Kidney (tissue), 13 donors: ENCODE measurements at regions not wholly inside any gene's neighbourhood (a gene's known extent, or its start where the extent isn't known, plus 50 kb on each side); places are given as distances from the start of the nearest gene placed in this dataset.

Source experiments
- DNase-seq, 5 donors: peaks; one replicate each; pipeline ENCODE4 v3.0.0-alpha.2; 2013 to 2020
- FAIRE-seq: peaks from 2 replicates; lab custom pipeline; 2012; peaks lifted over from hg19 to GRCh38; lab: Jason Lieb, UNC
- H3K27ac ChIP-seq, 2 donors: one replicate each; pipeline ENCODE4 v1.7.0; 2013; ENCODE audit warnings: low read depth in 2 of 2, low read length in 2 of 2, inconsistent platforms in 1 of 2
- H3K27me3 ChIP-seq: one replicate; pipeline ENCODE4 v1.7.1; 2013; ENCODE audit warnings: low read length, inconsistent platforms; ENCODE audit not compliant: control insufficient read depth, insufficient read depth
- H3K36me3 ChIP-seq, 3 donors: one replicate each; pipeline versions ENCODE4 v1.7.0 to v1.7.1; 2013; ENCODE audit warnings: low read length in 3 of 3, control low read depth in 1 of 3, inconsistent platforms in 1 of 3; ENCODE audit not compliant: insufficient read depth in 3 of 3, control insufficient read depth in 2 of 3
- H3K4me1 ChIP-seq, 3 donors: one replicate each; pipeline versions ENCODE4 v1.7.0 to v1.7.1; 2013; ENCODE audit warnings: low read length in 3 of 3, inconsistent platforms in 1 of 3, low read depth in 1 of 3; ENCODE audit not compliant: control insufficient read depth in 2 of 3, insufficient read depth in 2 of 3
- H3K4me3 ChIP-seq, 3 donors: one replicate each; pipeline versions ENCODE4 v1.7.0 to v1.8.1; 2013; ENCODE audit warnings: low read length in 3 of 3, control low read depth in 1 of 3, inconsistent platforms in 1 of 3
- H3K9ac ChIP-seq, 3 donors: one replicate each; pipeline versions ENCODE4 v1.7.0 to v1.7.1; 2013; ENCODE audit warnings: low read length in 3 of 3, control low read depth in 1 of 3, inconsistent platforms in 1 of 3
- H3K9me3 ChIP-seq, 3 donors: one replicate each; pipeline versions ENCODE4 v1.7.0 to v1.7.1; 2013; ENCODE audit warnings: low read length in 3 of 3, control low read depth in 1 of 3, inconsistent platforms in 1 of 3; ENCODE audit not compliant: control insufficient read depth in 2 of 3, insufficient read depth in 1 of 3
- intact Hi-C: fragments of 100-400 bp; cut with DNase I; formaldehyde crosslinking; loops from one replicate; pipeline ENCODE4 v1.11.1; 2022
- TF ChIP-seq, protein P1 (sequence below): IDR thresholded peaks from 3 replicates; pipeline ENCODE4 v1.5.1; 2012; ENCODE audit warnings: mild to moderate bottlenecking, moderate library complexity, borderline replicate concordance; ENCODE audit not compliant: insufficient read depth; ENCODE audit errors: extremely low read depth
- donor health status: control.
- donor health status: control.
- donor health status: control.
- donor health status: control.
- donor health status: control.
- donor health status: DM: yes; HTN: yes; CAD: no.
- donor health status: Normal renal cell carcinoma (clear cell type).

DNA sequence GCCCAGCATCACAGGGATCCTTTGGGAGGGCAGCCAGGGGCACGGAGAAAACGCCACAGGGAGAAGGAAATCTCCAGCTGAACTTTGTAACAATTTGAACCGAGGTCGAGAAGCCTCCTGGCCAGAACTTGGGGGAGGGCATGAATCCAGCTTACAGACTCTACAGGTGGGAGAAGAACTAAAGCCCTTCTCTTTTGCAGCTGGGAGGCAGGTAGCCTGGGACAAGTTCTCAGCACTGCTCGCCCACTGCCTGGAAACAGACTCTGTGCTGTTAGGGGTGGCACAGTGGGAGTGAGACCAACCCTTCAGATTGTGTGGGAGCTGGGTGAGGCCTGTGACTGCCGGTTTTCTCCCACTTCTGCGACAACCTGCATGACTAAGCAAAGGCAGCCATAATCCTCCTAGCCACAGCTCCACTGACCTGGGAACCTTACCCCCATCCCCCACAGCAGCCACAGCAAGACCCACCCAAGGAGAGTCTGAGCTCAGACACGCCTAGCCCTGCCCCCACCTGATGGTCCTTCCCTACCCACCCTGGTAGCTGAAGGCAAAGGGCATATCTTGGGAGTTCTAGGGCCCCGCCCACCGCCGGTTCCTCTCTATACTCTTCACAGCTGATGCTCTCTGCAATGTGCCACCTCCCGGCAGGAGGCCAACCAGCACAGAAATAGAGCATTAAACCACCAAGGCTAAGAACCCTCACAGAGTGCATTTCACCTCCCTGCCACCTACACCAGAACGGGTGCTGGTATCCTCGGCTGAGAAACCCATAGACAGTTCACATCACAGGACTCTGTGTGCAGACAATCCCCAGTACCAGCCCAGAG is 136.0 kb upstream of the SIX2 start:
- DNase-seq (peak in 1 of 5 donors; percentile 47), FAIRE-seq (no peak)
- intact Hi-C loops = no loop called here
- Histone ChIP-seq H3K27me3 (no peaks in the 10 kb centered on the region), H3K4me3 (no peak overlapping the region), H3K9ac (no peak overlapping the region), H3K4me1 (no peaks in the 10 kb centered on the region), H3K27ac (no peak overlapping the region), H3K9me3 (peaks cover 0 to 5% (median 0%) of the 10 kb centered on the region in 3 donors), H3K36me3 (no peaks in the 10 kb centered on the region)
- TF ChIP-seq, protein P1, sequence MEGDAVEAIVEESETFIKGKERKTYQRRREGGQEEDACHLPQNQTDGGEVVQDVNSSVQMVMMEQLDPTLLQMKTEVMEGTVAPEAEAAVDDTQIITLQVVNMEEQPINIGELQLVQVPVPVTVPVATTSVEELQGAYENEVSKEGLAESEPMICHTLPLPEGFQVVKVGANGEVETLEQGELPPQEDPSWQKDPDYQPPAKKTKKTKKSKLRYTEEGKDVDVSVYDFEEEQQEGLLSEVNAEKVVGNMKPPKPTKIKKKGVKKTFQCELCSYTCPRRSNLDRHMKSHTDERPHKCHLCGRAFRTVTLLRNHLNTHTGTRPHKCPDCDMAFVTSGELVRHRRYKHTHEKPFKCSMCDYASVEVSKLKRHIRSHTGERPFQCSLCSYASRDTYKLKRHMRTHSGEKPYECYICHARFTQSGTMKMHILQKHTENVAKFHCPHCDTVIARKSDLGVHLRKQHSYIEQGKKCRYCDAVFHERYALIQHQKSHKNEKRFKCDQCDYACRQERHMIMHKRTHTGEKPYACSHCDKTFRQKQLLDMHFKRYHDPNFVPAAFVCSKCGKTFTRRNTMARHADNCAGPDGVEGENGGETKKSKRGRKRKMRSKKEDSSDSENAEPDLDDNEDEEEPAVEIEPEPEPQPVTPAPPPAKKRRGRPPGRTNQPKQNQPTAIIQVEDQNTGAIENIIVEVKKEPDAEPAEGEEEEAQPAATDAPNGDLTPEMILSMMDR = no peak

DNA sequence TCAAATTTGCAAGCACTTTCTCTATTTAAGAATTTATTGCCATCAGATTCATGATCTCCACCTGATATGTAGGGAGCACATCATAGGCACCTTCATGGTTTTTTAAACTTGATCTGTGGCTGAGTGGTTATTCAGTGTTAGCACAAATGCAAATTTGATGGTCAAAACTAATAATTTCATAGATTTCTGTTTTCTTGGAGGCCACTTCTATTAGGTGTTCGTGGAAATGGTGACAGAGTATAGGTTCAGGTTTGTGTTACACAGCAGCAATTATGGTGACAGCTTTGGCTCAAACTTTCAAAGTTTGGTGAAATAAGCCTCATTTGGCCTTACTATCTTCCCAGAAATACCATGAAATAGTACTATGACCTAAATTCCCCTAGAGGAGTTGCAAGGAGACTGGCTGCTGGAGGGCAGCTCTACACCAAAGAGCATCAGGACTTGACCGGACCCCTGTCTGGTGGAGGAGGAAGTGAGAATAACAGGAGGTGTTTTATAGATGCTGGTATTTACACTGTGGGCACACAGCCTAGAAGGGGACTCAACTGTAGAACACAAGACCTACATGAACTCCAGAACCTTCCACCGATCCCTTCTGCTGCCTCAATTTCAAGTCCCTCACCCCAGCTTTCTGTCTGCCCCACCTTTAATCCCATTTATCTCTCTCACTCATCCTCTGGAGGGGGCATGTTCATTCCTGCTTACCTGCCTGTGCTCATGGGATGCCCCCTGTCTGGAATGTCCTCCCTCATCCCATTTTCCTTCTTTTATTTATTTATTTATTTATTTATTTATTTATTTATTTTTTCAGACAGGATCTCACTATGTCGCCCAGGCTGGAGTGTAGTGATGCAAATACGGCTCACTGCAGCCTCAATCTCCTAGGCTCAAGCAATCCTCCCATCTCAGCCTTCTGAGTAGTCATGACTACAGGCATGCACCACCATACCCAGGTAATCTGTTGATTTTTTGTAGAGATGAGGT is 132.9 kb upstream of the SIX2 start:
- FAIRE-seq (no peak), DNase-seq (no peak)
- Histone ChIP-seq H3K4me3 (no peak overlapping the region), H3K36me3 (no peaks in the 10 kb centered on the region), H3K9me3 (no peaks in the 10 kb centered on the region), H3K27me3 (no peaks in the 10 kb centered on the region), H3K27ac (no peak overlapping the region), H3K9ac (no peak overlapping the region), H3K4me1 (no peaks in the 10 kb centered on the region)
- intact Hi-C loops = no loop called here
- TF ChIP-seq, protein P1 = no peak

DNA sequence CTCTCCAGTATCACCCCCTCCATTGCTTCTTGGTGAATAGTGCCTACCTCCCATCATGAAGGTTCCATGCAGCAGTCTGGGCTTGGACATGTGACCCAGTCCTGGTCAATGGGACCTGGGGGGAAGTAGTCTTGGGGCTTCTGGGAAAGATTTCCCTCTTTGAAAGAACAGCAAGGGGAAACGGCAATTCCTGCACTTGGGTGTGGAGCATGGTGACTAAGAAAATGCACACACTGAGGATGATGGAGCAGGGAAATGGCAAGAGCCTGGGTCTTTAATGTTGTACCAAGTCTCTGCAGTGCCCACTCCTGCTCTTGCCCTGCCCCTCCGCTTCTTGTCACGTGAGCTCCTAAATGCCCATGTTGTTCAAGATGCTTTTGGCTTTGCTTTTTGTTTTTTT is 131.4 kb upstream of the SIX2 start:
- H3K27ac ChIP-seq = no peak overlapping the region
- H3K9me3 ChIP-seq = no peaks in the 10 kb centered on the region
- H3K36me3 ChIP-seq = no peaks in the 10 kb centered on the region
- FAIRE-seq (no peak), DNase-seq (no peak)
- H3K4me1 ChIP-seq = no peaks in the 10 kb centered on the region
- H3K4me3 ChIP-seq = no peak overlapping the region
- intact Hi-C loops = no loop called here
- TF ChIP-seq, protein P1 = no peak
- H3K27me3 ChIP-seq = no peaks in the 10 kb centered on the region
- H3K9ac ChIP-seq = no peak overlapping the region
